ENCODE measurements at regions not wholly inside any gene's neighbourhood (a gene's known extent, or its start where the extent isn't known, plus 50 kb on each side); places are given as distances from the start of the nearest gene placed in this dataset.

- no peak for TF ChIP-seq CTCF (IDR thresholded peaks at IDR 0.05)
Measured at GRCh38 chr5:74556006-74556405, 84.5 kb downstream of the ENC1 start.

DNA sequence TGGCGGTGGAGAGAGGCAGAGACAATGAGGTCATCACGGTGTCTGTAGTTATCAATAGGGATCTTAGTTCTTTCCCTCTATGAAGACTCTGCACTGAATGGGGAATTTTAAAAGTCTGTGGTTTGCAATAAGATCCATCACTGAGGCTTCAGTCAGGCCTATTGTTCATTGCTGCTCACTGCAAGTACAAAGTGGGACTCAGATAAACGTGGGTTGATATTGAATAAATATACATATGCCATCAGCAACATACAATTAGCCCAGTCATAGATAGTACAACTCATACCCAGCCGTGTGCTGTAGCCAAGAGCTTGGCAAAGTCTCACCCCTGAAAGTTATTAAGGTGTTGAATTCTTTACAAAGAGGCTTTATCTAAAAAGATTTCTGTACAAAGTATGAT is 88.4 kb downstream of the ENC1 start:
- no peak for TF ChIP-seq CTCF (IDR thresholded peaks at IDR 0.05)

- no peak for TF ChIP-seq CTCF (IDR thresholded peaks at IDR 0.05)
Measured at GRCh38 chr5:74550927-74551326, 89.6 kb downstream of the ENC1 start.

DNA sequence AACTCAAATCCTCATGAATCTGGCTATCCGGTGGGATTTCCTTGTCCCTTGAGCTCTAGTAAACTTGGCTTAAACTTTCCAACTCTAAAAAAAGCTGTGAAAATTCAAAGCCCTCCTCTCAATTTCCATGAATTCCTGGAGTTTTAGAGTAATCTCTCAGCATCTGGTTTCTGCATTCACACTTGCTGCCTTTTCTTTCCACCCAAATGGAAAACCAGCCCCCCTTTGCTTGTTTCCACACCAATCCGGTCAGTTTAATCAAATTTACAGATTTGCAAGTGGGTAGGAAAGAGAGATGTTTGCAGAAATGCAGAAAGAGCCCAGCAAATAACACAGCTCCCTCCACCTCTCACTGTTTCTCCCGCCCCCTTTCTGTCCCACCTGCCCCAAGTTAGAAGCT is 91.1 kb downstream of the ENC1 start:
- no peak for TF ChIP-seq CTCF (IDR thresholded peaks at IDR 0.05)

GRCh38 chr5:74546796-74547195 is 93.7 kb downstream of the ENC1 start:
- TF ChIP-seq CTCF (IDR thresholded peaks at IDR 0.05): no peak

- no peak for TF ChIP-seq CTCF (IDR thresholded peaks at IDR 0.05)
Measured at GRCh38 chr5:74544811-74545210, 95.7 kb downstream of the ENC1 start.

DNA sequence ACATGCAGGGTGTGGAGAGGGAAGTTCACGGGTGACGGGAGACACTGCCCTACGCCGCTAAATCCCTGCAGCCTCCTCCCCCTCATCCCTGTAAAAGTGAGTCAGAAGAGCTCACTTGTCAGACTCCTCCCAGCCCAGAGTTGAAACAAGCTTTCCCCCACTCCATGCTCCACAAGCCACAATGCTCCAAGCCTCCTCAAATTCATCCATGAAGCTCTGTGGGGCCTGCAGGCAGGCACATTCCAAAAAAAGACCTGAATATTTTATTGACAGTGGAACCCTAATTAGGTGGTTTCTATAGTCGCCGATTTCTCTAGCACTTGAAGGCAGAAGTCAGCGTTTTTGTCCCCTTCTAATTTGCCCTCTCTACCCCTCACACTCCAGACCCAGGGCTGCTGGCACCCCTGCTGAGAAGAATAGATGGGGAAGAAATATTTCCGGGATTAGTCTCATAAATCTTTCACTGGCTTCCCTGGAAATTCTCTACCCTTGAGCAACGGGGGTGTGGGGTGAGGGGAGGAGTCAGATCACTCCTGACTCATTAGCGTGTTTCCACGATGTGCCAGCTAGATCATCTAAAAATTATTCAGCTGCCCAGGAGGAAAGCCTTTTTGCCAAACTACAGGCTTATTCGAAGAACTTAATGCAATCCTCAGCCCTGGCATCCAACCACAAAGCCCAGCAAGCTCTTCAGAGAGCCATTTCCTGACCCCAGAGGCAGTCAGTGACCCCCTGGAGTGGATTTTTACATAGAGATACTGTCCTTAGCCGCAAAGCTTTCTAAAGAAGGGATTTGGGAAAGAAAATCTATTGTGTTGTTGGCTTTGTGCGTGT is 97.1 kb downstream of the ENC1 start:
- TF ChIP-seq CTCF (IDR thresholded peaks at IDR 0.05): no peak

DNA sequence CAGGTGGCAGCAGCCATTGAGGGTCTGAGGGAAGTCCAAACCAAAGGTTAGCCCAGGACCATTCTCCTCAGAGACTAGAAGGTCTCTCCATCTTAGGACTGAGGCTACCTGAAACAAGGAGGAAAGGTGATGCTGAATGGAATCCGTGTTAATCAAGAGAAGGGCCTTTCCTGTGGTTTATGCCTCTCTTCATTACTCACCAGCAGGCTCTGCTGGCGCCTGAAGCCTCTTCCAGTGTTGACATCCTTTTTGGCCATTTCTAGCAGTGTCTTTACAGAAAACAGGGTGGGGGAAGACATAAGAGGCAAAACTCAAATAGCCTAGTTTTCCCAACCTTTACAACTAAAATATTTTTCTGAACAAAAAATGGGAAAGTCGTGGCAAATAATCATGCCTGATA is 98.0 kb downstream of the ENC1 start:
- no peak for TF ChIP-seq CTCF (IDR thresholded peaks at IDR 0.05)

All from LNCAP (cell line).